NOMO-1 treated with dmso at 0.1 percent for 144 hours (cell line): ENCODE measurements at regions not wholly inside any gene's neighbourhood (a gene's known extent, or its start where the extent isn't known, plus 50 kb on each side); places are given as distances from the start of the nearest gene placed in this dataset.
"Not testable (repeated sequence)": the region's sequence is repeated elsewhere in the genome, so short reads cannot be mapped to it uniquely, and the experiment has no call there.

ENCODE experiments used
- DNase-seq: peaks from one replicate; lab custom pipeline; 2025; ENCODE audit not compliant: unreplicated experiment; lab: John Stamatoyannopoulos, UW

- DNase-seq: no peak
Measured at GRCh38 chr2:234375176-234375880, 121.6 kb downstream of the ARL4C start.

DNA sequence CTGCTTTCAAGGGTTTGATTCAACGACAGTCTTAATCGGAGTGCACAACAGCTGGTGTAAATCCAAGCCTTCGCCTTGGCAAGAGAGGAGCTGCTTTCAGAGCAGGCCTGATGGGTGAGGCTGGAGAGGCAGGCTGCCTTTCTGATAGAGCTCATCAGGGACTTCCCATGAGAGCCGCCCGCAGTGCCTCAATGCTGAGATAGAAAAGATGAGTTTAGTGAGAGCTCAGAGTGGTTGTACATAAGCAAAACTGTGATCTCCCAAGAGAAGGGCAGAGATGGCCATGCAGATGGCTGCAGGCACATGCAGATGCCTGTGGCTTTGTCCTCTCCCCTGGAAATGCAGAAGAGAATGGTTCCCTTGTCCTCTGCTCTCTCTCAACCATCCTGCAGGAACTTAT, 122.1 kb downstream of the ARL4C start:
- DNase-seq: no peak

DNA sequence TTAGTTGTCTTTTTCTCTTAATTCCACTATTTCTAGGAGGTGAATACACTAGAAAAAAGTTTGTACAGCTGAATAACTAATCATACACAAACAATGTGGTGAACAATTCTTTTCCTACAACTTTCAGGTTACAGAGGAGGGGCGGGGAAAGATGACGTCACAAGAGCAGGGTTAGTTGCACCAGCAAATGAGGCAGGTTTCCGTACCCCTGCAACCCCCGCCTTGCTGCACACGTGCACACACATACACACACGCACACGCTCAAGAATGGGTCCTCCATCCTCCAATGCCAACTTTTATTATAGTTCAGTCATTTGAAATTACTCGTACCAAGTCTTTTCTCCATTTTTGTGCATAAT, 122.8 kb downstream of the ARL4C start:
- no peak for DNase-seq

DNA sequence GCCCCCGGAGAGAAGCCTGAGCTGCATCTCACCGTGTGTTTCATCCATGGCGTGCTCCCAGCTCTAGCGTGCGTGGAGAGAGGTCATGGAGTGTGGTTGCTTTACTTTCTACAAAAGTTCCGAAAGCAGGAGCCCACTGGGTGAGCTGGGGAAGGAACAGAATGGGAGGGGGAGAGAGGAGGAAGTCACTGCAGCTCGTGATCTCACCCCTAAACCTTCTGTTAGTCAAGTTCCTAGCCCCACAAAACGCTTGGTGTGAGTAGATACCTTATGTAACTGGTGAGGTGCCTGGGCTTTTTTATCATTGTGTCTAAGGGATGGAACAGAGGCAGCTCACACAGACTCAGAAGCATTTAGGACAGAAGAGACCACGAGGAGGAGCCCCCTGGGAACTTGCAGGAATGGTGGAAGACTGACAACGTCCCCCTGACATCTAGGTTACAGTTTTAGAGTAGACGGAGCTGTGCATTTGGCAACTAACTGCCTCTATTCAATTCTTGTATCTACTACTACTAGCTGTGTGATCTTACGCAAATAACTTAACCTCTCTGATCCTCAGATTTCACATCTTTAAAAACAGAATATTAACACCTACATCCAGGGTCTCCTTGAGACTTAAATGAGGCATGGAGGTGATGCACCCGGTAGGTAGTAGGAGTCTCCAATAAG, 123.3 kb downstream of the ARL4C start:
- DNase-seq: no peak

GRCh38 chr2:234373060-234373459, 123.8 kb downstream of the ARL4C start:
- no peak for DNase-seq

DNA sequence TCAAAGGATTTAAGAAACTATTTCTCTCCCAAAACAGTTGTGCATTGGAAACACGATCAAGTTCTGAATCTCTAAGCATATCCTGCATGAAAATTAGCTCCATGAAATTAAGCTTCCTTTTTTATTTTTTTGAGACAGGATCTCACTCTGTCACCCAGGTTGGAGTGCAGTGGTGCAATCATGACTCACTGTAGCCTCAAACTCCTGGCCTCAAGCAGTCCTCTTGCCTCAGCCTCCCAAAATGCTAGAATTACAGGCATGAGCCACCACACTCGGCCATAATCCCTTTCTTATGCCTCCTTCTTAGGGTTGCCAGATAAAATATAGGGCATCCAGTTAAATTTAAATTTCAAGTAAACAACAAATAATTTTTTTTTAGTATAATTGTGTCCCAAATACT, 124.4 kb downstream of the ARL4C start:
- DNase-seq: no peak

DNA sequence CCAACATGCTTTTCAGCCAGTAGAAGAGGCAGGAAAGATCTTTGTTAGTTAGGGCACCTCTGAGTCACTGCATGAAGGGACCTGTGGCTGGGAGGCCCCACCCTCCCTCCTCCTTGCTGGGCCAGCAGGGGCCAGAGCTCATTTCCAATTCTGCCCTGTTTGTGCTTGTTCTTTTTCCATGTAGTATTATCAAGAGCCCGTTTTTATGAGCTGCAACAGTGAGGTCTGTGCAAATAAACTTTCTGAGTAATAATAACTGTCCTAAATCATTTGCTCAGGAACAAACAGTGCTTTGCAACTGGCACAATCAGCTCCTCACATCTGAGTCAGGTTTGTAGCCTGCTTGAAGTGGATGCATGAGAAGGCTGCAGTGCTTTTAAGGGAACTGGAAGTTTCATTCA, 128.0 kb downstream of the ARL4C start:
- no peak for DNase-seq

- DNase-seq: no peak
Measured at GRCh38 chr2:234366891-234367290, 130.0 kb downstream of the ARL4C start.

GRCh38 chr2:234364661-234365060, 132.2 kb downstream of the ARL4C start:
- DNase-seq: no peak

DNA sequence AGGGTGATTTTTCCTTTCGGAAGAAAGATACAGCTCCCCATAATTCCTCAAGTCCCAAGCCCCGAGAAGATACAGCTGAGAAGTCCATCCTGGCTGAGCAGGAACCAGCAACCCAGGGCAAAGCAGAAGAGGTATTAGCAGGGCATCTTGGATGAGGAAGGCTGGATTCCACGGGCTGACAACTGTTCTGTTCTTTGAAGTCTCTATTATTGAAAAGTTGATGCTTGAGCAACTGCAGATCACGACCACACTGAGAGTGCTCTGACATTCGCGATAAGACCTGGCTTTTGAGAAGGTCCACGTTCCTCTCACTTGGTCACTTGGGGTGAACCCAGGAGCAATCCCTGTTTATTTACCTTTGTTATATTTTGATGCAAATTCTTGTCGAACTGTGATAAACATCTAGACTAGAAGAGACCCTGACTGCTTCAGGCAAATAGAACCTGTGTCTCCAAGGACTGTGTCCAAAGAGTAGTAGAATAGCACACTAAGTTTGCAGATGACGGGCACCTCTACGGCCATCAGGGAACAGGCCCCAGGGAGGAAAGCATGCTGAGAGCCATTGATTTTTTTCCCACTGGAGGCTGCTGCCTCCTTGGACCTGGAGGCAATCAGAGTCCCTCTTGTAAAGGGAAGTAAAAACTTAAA, 133.1 kb downstream of the ARL4C start:
- DNase-seq: no peak

GRCh38 chr2:234363011-234363487, 133.8 kb downstream of the ARL4C start:
- DNase-seq: no peak

GRCh38 chr2:234360313-234360975, 136.4 kb downstream of the ARL4C start:
- not testable (repeated sequence) for DNase-seq

- no peak for DNase-seq
Measured at GRCh38 chr2:234357666-234358065, 139.2 kb downstream of the ARL4C start.

GRCh38 chr2:234355808-234356365, 141.0 kb downstream of the ARL4C start:
- no peak for DNase-seq

DNA sequence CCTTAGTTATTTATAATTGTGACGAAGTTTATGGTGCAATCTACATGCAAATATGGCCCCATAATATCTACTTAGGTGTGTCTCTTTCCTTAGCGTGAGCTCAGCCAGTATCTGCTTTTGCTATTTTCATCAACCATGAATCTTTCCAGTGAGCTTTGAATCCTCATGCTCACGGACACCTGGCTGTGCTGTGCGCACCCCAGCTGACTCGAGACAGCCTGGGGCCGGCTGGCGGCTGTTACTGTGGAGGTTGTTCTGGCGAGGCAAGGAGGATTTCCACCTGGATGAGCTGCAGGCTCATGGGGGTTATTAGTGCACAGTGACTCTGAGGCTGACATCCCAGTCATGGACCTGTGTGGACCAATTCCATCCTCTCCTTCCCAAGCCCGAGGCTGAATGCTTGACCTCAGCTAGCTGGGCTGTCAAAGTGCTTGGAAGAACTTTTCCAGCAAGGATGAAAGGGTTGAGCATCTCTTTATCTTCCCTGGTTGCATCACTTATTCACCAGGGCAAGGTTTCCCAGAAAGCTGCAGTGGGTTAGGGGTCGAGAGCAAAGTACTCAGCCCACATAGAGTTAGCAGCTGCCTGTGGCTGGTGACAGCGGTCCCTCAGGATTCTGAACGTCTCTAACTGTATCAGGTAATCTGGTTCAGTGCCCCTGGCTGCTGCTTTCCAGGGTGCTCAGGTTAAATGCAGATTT, 141.7 kb downstream of the ARL4C start:
- DNase-seq: no peak

GRCh38 chr2:234352270-234352669, 144.6 kb downstream of the ARL4C start:
- DNase-seq: no peak

GRCh38 chr2:234351866-234352265, 145.0 kb downstream of the ARL4C start:
- DNase-seq: not testable (repeated sequence)

GRCh38 chr2:234348081-234348480, 148.8 kb downstream of the ARL4C start:
- no peak for DNase-seq

- no peak for DNase-seq
Measured at GRCh38 chr2:234345921-234346320, 151.0 kb downstream of the ARL4C start.

DNA sequence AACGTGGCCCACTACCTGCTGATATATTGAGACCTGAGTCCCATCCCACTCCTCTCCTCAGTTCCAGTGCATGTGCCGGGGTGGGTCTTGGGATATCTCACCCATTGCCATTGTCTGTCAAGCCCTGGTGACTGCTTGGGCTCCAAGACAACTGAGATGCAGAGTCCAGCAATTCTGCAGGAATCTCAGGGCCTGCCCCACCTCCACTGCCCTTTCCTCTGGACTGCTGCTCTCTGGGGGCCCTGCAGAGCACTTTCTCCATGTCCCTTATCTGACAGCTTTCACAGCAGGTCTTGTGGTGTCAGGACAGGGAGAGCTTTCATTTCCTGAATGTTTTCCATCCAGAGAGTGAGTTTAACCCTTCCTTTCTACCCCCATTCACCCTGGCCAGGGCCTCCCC, 152.9 kb downstream of the ARL4C start:
- no peak for DNase-seq

- no peak for DNase-seq
Measured at GRCh38 chr2:234343372-234343771, 153.5 kb downstream of the ARL4C start.
